Upper lobe of left lung (tissue), 6 donors: ENCODE measurements at regions not wholly inside any gene's neighbourhood (a gene's known extent, or its start where the extent isn't known, plus 50 kb on each side); places are given as distances from the start of the nearest gene placed in this dataset.

Source experiments
- ATAC-seq, 2 donors: fragments of 200-7000 bp; cut with Tn5 transposase; one replicate each; pipeline ENCODE4 v1.9.1; 2022; ENCODE audit warnings: mild to moderate bottlenecking in 2 of 2, moderate library complexity in 2 of 2; ENCODE audit not compliant: low FRiP score in 2 of 2
- DNase-seq, 2 donors: peaks; one replicate each; pipeline ENCODE4 v3.0.0-alpha.2; 2019 to 2020
- H3K27ac ChIP-seq, 4 donors: fragments of 200-600 bp; sonication (generic); one replicate each; pipeline ENCODE4 v1.5.1; 2016 to 2019
- H3K27me3 ChIP-seq, 4 donors: fragments of 200-600 bp; sonication (generic); one replicate each; pipeline ENCODE4 v1.5.1; 2017 to 2019
- H3K36me3 ChIP-seq, 4 donors: fragments of 200-600 bp; sonication (generic); one replicate each; pipeline ENCODE4 v1.5.1; 2016 to 2019
- H3K4me1 ChIP-seq, 4 donors: fragments of 200-600 bp; sonication (generic); one replicate each; pipeline ENCODE4 v1.5.1; 2018 to 2019
- H3K4me3 ChIP-seq, 4 donors: fragments of 200-600 bp; sonication (generic); one replicate each; pipeline ENCODE4 v1.5.1; 2017 to 2019; ENCODE audit warnings: mild to moderate bottlenecking in 2 of 4, moderate library complexity in 1 of 4
- H3K9me3 ChIP-seq, 4 donors: fragments of 200-600 bp; sonication (generic); one replicate each; pipeline ENCODE4 v1.5.1; 2018 to 2019
- EP300 ChIP-seq, 4 donors: sonication (generic); formaldehyde crosslinking; IDR thresholded peaks; one replicate each; pipeline ENCODE4 v1.5.1; 2017; ENCODE audit warnings: antibody characterized with exemption in 4 of 4, control low read depth in 2 of 4
- POLR2A ChIP-seq, 4 donors: fragments of 450-650 bp; IDR thresholded peaks; one replicate each; pipeline ENCODE4 v1.5.1; 2016 to 2017; ENCODE audit warnings: antibody characterized with exemption in 4 of 4, mild to moderate bottlenecking in 2 of 4
- POLR2AphosphoS5 ChIP-seq, 2 donors: sonication (generic); formaldehyde crosslinking; IDR thresholded peaks; one replicate each; pipeline ENCODE4 v1.5.1; 2017; ENCODE audit warnings: antibody characterized with exemption in 2 of 2
- WGBS, 2 donors: methylation state at CpG; one replicate each; pipeline ENCODE4 v1.1.5; 2017 to 2018; 5-methylcytosine and 5-hydroxymethylcytosine counted together
- TF ChIP-seq, protein P1 (sequence below), 6 experiments: fragments of 450-650 bp in 4 of 6; fragments of 200-600 bp in 2 of 6; sonication (generic) in 2 of 6; IDR thresholded peaks; one replicate each; pipeline ENCODE4 v1.5.1; 2016 to 2019; ENCODE audit warnings: antibody characterized with exemption in 6 of 6
- donor health status: DM: no; HTN: no; CAD: no; lungs with moderate emphysema.
- donor health status: DM: no; HTN: yes; CAD: no; lungs with severe emphysema.

GRCh38 chr15:96064351-96064756 is 266.1 kb upstream of the NR2F2 start:
- Histone ChIP-seq H3K4me1 (no peaks in the 10 kb centered on the region), H3K27ac (no peak overlapping the region), H3K27me3 (no peaks in the 10 kb centered on the region), H3K36me3 (no peaks in the 10 kb centered on the region), H3K9me3 (no peaks in the 10 kb centered on the region), H3K4me3 (no peak overlapping the region)
- TF ChIP-seq POLR2AphosphoS5 (IDR thresholded peaks at IDR 0.05) (no peak), EP300 (IDR thresholded peaks at IDR 0.05) (peak in 1 of 4 donors; percentile 38)
- 80 to 88% methylated on average over 3 of the region's 3 CpGs for WGBS, 2 donors
- ATAC-seq (peak in 1 of 2 donors; percentile 73), DNase-seq (peak in 1 of 2 donors; percentile 21)

DNA sequence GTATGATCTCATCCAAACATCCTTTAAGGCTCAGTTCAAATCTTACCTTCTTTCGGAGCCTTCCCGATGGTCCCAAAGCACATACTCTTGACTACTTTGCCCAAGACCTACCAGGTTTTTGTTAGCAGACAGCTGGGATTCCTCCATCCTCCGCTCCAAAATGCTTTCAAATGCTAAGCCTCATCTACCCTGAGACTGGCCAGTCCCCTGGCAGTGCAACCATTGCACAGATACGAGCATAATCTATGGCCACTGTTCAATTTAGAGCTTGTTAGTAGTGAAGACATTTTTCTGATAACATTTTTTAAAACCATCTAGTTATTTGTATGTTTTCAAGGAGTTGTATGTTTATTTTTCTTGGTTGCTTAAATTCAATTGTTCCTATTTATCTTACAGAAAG is 264.4 kb upstream of the NR2F2 start:
- H3K27me3 ChIP-seq: no peaks in the 10 kb centered on the region
- no peaks in the 10 kb centered on the region for H3K36me3 ChIP-seq
- no peak overlapping the region for H3K27ac ChIP-seq
- H3K9me3 ChIP-seq: no peaks in the 10 kb centered on the region
- ATAC-seq: no peak
- DNase-seq: no peak
- 89 to 91% methylated on average over 4 of the region's 4 CpGs for WGBS, 2 donors
- H3K4me3 ChIP-seq: no peak overlapping the region
- TF ChIP-seq EP300 (IDR thresholded peaks at IDR 0.05) (no peak), POLR2A (IDR thresholded peaks at IDR 0.05) (no peak), POLR2AphosphoS5 (IDR thresholded peaks at IDR 0.05) (no peak)
- TF ChIP-seq, protein P1, sequence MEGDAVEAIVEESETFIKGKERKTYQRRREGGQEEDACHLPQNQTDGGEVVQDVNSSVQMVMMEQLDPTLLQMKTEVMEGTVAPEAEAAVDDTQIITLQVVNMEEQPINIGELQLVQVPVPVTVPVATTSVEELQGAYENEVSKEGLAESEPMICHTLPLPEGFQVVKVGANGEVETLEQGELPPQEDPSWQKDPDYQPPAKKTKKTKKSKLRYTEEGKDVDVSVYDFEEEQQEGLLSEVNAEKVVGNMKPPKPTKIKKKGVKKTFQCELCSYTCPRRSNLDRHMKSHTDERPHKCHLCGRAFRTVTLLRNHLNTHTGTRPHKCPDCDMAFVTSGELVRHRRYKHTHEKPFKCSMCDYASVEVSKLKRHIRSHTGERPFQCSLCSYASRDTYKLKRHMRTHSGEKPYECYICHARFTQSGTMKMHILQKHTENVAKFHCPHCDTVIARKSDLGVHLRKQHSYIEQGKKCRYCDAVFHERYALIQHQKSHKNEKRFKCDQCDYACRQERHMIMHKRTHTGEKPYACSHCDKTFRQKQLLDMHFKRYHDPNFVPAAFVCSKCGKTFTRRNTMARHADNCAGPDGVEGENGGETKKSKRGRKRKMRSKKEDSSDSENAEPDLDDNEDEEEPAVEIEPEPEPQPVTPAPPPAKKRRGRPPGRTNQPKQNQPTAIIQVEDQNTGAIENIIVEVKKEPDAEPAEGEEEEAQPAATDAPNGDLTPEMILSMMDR (IDR thresholded peaks at IDR 0.05): no peak
- H3K4me1 ChIP-seq: no peaks in the 10 kb centered on the region

DNA sequence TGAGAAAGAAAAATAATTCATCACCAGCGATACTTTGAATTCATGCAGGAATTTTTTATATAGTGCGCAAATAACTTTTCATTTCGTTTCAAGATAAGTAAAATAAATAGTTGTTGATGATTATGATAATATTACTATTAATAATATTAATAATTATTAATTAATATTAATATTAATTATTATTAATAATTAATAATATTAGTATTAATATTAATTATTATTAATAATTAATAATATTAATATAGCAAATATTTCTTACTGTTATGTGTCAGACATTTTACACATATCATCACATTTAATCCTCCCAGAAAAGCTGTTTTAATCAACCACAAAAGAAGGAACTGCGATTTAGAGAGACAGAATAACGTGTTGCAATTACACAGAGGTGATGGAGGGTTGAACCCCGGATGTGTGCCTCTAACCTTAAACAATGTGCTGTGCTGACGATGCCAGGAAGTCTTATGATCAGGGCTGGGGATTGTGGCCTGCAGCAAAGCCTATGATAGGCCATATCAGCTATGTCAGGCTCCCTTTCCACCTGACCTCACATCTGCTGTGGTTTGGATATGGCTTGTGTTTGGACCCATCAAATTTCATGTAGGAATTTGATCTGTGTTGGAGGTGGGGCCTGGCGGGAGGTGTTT is 263.5 kb upstream of the NR2F2 start:
- no peaks in the 10 kb centered on the region for H3K36me3 ChIP-seq
- ATAC-seq: no peak
- H3K9me3 ChIP-seq: no peaks in the 10 kb centered on the region
- no peak for TF ChIP-seq POLR2A (IDR thresholded peaks at IDR 0.05)
- TF ChIP-seq EP300 (IDR thresholded peaks at IDR 0.05): no peak
- TF ChIP-seq, protein P1 (IDR thresholded peaks at IDR 0.05): no peak
- TF ChIP-seq POLR2AphosphoS5 (IDR thresholded peaks at IDR 0.05): no peak
- WGBS, 2 donors: 75 to 82% methylated on average over 8 of the region's 8 CpGs
- H3K27me3 ChIP-seq: no peaks in the 10 kb centered on the region
- H3K27ac ChIP-seq: no peak overlapping the region
- no peaks in the 10 kb centered on the region for H3K4me1 ChIP-seq
- no peak overlapping the region for H3K4me3 ChIP-seq
- no peak for DNase-seq

DNA sequence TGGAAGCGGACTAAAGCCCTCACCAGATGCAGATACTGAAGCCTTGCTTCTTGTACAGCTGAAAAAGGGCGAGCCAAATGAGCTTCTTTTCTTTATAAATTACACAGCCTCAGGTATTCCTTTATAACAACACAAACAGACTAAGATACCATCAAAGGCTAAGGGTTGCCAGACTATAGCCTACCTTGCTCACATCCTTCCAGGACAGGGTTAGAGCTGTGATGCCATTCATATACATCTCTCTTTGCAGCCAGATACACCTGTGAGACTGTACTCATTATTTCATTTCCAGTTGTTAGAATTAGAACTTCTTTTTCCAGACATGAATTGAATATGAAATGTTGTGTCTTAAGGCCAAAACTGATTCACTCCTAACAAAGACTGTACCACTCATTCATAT is 262.8 kb upstream of the NR2F2 start:
- no peaks in the 10 kb centered on the region for H3K9me3 ChIP-seq
- no peak overlapping the region for H3K4me3 ChIP-seq
- DNase-seq: no peak
- no peak for TF ChIP-seq POLR2A (IDR thresholded peaks at IDR 0.05)
- TF ChIP-seq, protein P1 (IDR thresholded peaks at IDR 0.05): no peak
- no peak for TF ChIP-seq POLR2AphosphoS5 (IDR thresholded peaks at IDR 0.05)
- no peak for TF ChIP-seq EP300 (IDR thresholded peaks at IDR 0.05)
- H3K27me3 ChIP-seq: no peaks in the 10 kb centered on the region
- no peak for ATAC-seq
- no peaks in the 10 kb centered on the region for H3K4me1 ChIP-seq
- no peaks in the 10 kb centered on the region for H3K36me3 ChIP-seq
- no peak overlapping the region for H3K27ac ChIP-seq
- WGBS, 2 donors: 95 to 97% methylated on average over 2 of the region's 2 CpGs

DNA sequence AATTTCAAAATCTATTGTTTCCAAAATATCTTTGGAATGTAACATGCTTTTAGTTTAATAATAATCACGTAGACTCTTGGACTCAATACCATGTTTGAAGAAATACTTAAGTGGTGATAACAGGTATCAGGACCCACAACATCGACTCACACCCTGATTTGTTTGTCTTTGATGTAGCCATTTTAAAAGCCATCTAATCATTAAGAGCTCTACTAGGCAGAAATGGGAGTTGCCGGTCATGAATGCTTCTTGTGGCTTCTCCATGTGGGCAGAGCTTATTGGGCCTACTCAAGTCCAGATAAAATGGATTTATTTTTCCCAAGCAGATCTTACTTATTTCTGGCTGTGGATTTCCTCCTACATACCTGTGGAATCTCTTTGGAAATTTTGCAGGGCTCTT is 261.6 kb upstream of the NR2F2 start:
- no peaks in the 10 kb centered on the region for H3K36me3 ChIP-seq
- H3K27me3 ChIP-seq: no peaks in the 10 kb centered on the region
- H3K27ac ChIP-seq: no peak overlapping the region
- TF ChIP-seq EP300 (IDR thresholded peaks at IDR 0.05) (no peak), POLR2AphosphoS5 (IDR thresholded peaks at IDR 0.05) (no peak), POLR2A (IDR thresholded peaks at IDR 0.05) (no peak)
- TF ChIP-seq, protein P1 (IDR thresholded peaks at IDR 0.05): no peak
- H3K4me3 ChIP-seq: no peak overlapping the region
- no peaks in the 10 kb centered on the region for H3K4me1 ChIP-seq
- ATAC-seq (no peak), DNase-seq (no peak)
- whole genome bisulfite sequencing, 2 donors: 70 to 73% methylated on average over 3 of the region's 3 CpGs
- H3K9me3 ChIP-seq: no peaks in the 10 kb centered on the region
